MCF 10A (cell line): ENCODE measurements at regions not wholly inside any gene's neighbourhood (a gene's known extent, or its start where the extent isn't known, plus 50 kb on each side); places are given as distances from the start of the nearest gene placed in this dataset.
"Not testable (repeated sequence)": the region's sequence is repeated elsewhere in the genome, so short reads cannot be mapped to it uniquely, and the experiment has no call there.

Experiments
- BruUV-seq: library from RNA; stranded (reverse); fragments of 400-500 nt; replicated peaks from 2 replicates; lab custom pipeline; 2021; lab: Mats Ljungman, UMichigan
- CTCF ChIA-PET: fragments of 300-600 bp; sonication (Branson Sonifier 250); formaldehyde crosslinking; extraction: SDS; loops from one replicate; lab custom pipeline; 2021; ENCODE audit warnings: antibody characterized with exemption, inconsistent platforms; lab: Yijun Ruan, JAX
- POLR2A ChIA-PET: fragments of 300-600, 350-650 bp; sonication (Branson Sonifier 250); formaldehyde crosslinking; extraction: SDS; loops from one replicate; lab custom pipeline; 2020; ENCODE audit warnings: antibody characterized with exemption, inconsistent platforms; lab: Yijun Ruan, JAX
- DNase-seq: peaks from one replicate; pipeline ENCODE4 v3.0.0-alpha.2; 2018; ENCODE audit not compliant: unreplicated experiment
- H3K27ac Mint-ChIP-seq: one replicate; pipeline ENCODE4 v1.8.0; 2022; ENCODE audit warnings: mild to moderate bottlenecking, low read depth, mixed read lengths; ENCODE audit not compliant: unreplicated experiment
- H3K27me3 Mint-ChIP-seq: one replicate; pipeline ENCODE4 v1.8.0; 2022; ENCODE audit warnings: mixed read lengths; ENCODE audit not compliant: insufficient read depth, unreplicated experiment
- H3K36me3 Mint-ChIP-seq: one replicate; pipeline ENCODE4 v1.8.0; 2022; ENCODE audit warnings: mild to moderate bottlenecking, moderate library complexity, mixed read lengths; ENCODE audit not compliant: insufficient read depth, unreplicated experiment
- H3K4me1 Mint-ChIP-seq: one replicate; pipeline ENCODE4 v1.8.0; 2022; ENCODE audit warnings: mixed read lengths; ENCODE audit not compliant: insufficient read depth, unreplicated experiment
- H3K4me3 Mint-ChIP-seq: one replicate; pipeline ENCODE4 v1.8.0; 2022; ENCODE audit warnings: mild to moderate bottlenecking, moderate library complexity, mixed read lengths; ENCODE audit not compliant: unreplicated experiment
- H3K9me3 Mint-ChIP-seq: one replicate; pipeline ENCODE4 v1.8.0; 2022; ENCODE audit warnings: mixed read lengths; ENCODE audit not compliant: unreplicated experiment
- CTCF ChIP-seq: fragments of 200-600 bp; IDR thresholded peaks from one replicate; pipeline ENCODE4 v1.8.0; 2022; ENCODE audit warnings: antibody characterized with exemption, mild to moderate bottlenecking; ENCODE audit not compliant: unreplicated experiment
- intact Hi-C: fragments of 100-400 bp; cut with micrococcal nuclease; formaldehyde crosslinking; loops from 2 replicates; pipeline ENCODE4 v1.14.1; 2022

- POLR2A ChIA-PET, result no interaction called here
- no peak for DNase-seq
- Mint-ChIP-seq H3K9me3 (no peaks in the 10 kb centered on the region), H3K27ac (no peak overlapping the region), H3K27me3 (peaks cover 20% of the 10 kb centered on the region), H3K4me3 (no peak overlapping the region), H3K4me1 (no peaks in the 10 kb centered on the region), H3K36me3 (no peaks in the 10 kb centered on the region)
- intact Hi-C loops, result no loop called here
- CTCF ChIA-PET, result no interaction called here
- no peak for TF ChIP-seq CTCF
- no TSS peak for BruUV-seq
Measured at GRCh38 chr15:96977886-96978285, 647.4 kb downstream of the NR2F2 start.

- no peaks in the 10 kb centered on the region for H3K4me1 Mint-ChIP-seq
- intact Hi-C loops, result no loop called here
- H3K27ac Mint-ChIP-seq, result no peak overlapping the region
- H3K36me3 Mint-ChIP-seq, result no peaks in the 10 kb centered on the region
- no peaks in the 10 kb centered on the region for H3K9me3 Mint-ChIP-seq
- no TSS peak for BruUV-seq
- no peak for TF ChIP-seq CTCF
- ChIA-PET POLR2A (interaction anchor here (0.7 kb wide), 1 partner anchor 1434 kb away, joined by 3 read pairs; no protein-coding TSS in a partner anchor), CTCF (interaction anchor here (0.6 kb wide), 1 partner anchor 44 kb away, joined by 4 read pairs; no protein-coding TSS in a partner anchor)
- no peak overlapping the region for H3K4me3 Mint-ChIP-seq
- no peak for DNase-seq
- H3K27me3 Mint-ChIP-seq, result peaks cover 14% of the 10 kb centered on the region
Measured at GRCh38 chr15:96978937-96979473, 648.5 kb downstream of the NR2F2 start.

- H3K9me3 Mint-ChIP-seq, H3K27ac Mint-ChIP-seq, H3K4me1 Mint-ChIP-seq, BruUV-seq, DNase-seq, intact Hi-C loops, H3K4me3 Mint-ChIP-seq, H3K36me3 Mint-ChIP-seq, CTCF ChIA-PET, POLR2A ChIA-PET: not testable (repeated sequence)
- H3K27me3 Mint-ChIP-seq, result peaks cover 14% of the 10 kb centered on the region
Measured at GRCh38 chr15:96984121-96984671, 653.7 kb downstream of the NR2F2 start.

GRCh38 chr15:96992817-96993216, 662.3 kb downstream of the NR2F2 start:
- no peaks in the 10 kb centered on the region for H3K36me3 Mint-ChIP-seq
- H3K9me3 Mint-ChIP-seq, result peaks cover 7% of the 10 kb centered on the region
- H3K4me3 Mint-ChIP-seq, result no peak overlapping the region
- H3K27me3 Mint-ChIP-seq, result peaks cover 11% of the 10 kb centered on the region
- intact Hi-C loops, result no loop called here
- no peak for DNase-seq
- no peaks in the 10 kb centered on the region for H3K4me1 Mint-ChIP-seq
- TF ChIP-seq CTCF, result no peak
- CTCF ChIA-PET, result interaction anchor here (0.5 kb wide), 1 partner anchor 47 kb away, joined by 4 read pairs; no protein-coding TSS in a partner anchor
- POLR2A ChIA-PET, result no interaction called here
- BruUV-seq, result no TSS peak
- no peak overlapping the region for H3K27ac Mint-ChIP-seq
